ENCODE measurements at regions not wholly inside any gene's neighbourhood (a gene's known extent, or its start where the extent isn't known, plus 50 kb on each side); places are given as distances from the start of the nearest gene placed in this dataset.

DNA sequence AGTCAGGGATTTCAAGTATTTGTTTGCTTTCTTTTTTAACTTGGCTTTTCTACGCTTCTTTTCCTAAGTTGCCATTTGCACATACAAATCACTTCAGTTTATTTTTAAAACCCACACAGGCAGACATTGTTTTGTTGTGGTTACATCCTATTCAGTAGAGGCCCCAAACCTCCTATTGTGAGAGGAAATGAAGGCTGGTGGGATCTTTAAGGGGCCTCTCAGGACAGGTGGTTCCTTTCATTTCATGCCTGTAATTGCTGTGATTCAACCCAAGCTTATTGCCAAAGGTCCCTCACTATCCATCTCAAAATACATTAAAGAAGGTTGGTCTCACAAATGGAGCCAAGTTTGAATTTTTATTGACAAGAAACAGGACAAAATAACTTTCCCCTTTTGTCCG is 257.1 kb downstream of the ADAMTS20 start:
- peak; percentile 5 for DNase-seq (ENCODE audit: low read depth, low spot score)
- H3K4me3 ChIP-seq (ENCODE audit: low read length) = no peak overlapping the region

DNA sequence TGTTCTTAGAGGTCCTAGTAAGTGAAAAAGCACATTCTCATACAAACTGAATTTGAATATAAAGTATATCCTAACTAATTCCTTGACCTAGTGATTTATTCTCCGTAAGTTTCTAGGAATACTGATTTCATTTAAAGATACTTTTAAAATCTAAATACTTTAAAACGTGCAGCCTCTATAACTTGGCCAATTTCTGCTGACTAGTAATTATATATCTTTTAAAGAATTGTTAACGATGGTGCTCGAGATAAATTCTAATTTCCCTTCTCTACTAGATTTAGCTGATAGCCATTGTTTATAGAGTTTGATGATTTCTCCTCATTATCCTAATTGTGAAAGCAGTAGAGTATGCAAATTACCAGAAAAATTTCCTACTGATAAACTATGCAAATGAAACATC is 257.9 kb downstream of the ADAMTS20 start:
- H3K4me3 ChIP-seq (ENCODE audit: low read length) = no peak overlapping the region
- DNase-seq (ENCODE audit: low read depth, low spot score) = no peak

DNA sequence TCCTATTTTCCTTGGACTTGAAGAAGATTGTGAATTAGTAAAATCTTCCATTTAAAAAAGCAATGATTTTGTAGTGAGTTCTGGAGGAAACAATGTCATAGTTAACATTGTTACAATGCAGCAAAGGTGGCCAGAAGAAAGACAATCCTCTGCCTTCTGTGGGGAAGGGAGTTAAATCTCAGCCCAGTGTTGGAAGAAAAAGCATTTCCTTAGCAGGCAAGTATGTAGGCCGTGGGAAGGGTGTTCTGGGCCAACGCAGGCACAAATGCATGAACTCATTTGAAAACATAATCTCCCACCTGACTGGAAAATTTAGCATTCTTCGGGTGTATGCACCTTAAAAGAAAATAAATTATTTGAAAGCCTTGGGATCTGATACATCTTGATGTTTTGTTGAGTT is 258.6 kb downstream of the ADAMTS20 start:
- no peak overlapping the region for H3K4me3 ChIP-seq (ENCODE audit: low read length)
- DNase-seq (ENCODE audit: low read depth, low spot score) = no peak

DNA sequence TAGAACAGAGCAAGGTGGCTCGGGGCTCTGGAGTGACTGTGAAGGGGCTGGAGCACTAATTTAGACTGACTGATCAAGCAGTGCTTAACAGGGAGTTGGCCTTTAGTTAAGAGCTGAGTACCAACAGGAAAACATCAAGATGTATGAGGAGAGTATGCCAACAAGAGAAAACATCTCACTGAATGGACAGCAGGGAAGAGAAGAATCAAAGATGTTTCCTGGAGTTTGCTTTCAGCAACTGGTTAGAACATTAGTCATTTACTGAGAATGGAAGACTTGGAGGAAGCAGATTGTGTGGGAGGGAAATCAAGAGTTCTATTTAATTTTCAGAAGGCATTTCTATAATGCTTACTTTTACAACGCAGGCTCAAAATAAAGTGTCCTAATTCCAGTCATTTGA is 259.3 kb downstream of the ADAMTS20 start:
- H3K4me3 ChIP-seq (ENCODE audit: low read length) = no peak overlapping the region
- DNase-seq (ENCODE audit: low read depth, low spot score) = no peak

DNA sequence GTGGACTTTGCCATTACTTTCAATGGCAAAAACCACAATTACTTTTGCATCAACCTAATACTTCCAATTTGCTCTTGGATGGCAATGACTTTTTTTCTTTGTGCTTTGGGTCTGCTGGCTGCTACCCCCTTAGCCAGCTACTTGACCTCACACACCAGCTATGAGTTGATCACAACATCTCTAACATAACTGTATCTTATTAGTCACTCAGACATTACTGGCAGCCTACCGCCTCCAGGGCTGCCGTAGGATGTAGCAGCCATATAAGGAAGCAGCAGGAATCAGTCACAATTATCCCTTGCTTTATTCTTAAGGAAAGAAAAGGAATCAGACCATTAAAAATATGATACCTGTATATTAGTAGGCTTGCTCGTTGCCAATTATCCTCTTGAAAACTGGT is 260.5 kb downstream of the ADAMTS20 start:
- DNase-seq (ENCODE audit: low read depth, low spot score) = no peak
- H3K4me3 ChIP-seq (ENCODE audit: low read length) = no peak overlapping the region

DNA sequence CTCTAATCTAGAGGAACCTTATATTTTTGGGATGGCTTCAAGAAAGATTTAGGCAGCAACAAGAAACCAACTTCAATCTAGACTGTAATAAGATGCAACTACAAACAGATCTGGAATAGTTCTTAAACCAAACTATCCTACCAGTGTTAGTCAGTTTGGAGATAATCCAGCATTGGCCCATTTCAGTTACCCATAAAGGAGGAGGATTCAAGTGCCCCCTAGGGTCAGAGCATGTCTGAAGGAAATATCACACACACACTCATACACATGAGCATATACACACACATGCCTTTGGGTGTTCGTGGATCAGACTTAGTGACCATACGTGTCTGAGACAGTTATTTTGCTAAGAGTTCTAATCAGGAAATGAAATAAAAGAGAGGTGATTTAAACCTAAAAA is 261.2 kb downstream of the ADAMTS20 start:
- no peak overlapping the region for H3K4me3 ChIP-seq (ENCODE audit: low read length)
- DNase-seq (ENCODE audit: low read depth, low spot score) = no peak

DNA sequence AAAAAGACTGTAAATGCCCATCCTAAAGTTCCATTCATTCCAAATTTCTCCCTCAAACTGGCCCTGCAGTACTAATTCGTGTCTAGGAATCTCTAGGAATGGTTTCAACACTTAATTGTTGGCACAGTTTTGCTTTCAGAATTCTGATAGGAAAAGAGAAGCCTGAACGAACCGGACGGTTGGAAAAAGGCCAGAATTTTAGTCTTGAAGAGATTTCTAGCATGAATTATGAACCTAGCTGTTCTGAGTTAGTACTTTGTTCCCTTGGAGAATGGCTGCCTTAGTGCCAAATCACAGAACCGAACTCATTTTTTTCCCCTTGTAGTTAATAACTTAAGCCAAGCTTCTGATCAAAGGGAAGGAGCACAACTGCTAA is 262.6 kb downstream of the ADAMTS20 start:
- DNase-seq (ENCODE audit: low read depth, low spot score) = no peak
- H3K4me3 ChIP-seq (ENCODE audit: low read length) = no peak overlapping the region

DNA sequence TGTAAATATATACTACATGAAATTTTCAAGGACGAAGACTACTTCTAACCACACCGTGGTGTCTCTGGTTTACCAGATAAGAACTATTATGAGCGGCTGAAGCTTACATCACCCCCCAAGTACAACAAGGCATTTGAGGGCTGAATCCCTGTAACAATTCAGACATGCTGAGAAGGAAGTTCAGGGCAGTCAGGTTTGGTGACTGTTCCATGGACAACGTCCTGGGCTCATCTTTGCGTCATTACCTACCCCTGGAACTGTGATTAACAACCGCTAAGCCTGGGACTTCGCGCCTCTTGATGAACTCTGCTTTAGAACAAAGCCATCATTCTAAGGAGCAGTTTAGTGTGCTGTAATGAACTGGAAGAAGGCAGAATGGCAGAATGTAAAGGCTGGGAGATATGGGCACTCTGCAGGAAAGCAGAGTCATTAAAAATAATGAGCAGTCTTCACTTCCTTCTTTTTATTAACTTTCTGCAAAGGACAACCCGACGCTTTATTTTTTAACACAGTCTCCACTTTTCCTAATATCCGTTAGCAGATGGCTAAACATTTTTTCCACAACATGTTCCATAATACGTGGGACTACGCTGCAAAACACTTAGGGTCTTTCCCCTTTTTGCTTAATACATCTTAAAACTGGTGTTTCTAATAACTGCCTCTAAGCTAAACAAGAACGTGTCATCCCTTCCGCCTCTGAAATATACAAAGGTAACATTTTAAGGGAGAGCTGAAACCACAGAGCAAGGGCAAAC is 263.2 kb downstream of the ADAMTS20 start:
- no peak overlapping the region for H3K4me3 ChIP-seq (ENCODE audit: low read length)
- no peak for DNase-seq (ENCODE audit: low read depth, low spot score)

DNA sequence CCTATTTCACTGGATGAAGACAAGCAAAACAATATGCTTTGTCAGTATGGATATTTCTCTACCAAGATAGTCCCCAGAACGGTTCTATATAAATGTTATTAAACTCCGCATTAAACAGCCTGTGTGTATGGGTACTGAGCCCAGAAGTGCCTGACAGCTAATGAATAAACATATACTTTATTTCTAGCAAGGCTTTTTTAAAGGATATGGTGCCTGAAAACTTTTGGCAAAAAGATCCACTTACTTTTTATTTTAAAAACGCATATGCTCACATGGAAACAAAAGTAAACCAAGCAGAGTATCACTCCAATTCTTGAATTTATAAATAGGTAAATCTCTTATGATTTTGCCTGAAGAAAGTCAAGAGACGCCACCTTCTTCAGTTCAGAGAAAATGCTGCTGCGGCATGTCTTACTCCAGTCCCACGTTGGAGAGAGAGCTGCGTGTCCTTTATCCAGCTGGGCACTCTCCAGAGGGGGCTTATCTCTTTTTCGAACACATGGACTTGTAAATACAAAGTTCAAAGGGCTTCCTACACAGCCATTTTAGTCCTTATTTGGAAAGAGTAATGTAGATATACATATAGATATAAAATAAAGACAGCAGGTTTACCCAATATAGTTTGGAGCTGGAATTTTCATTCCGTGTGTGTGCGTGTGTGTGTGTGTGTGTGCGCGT is 264.2 kb downstream of the ADAMTS20 start:
- H3K4me3 ChIP-seq (ENCODE audit: low read length) = no peak overlapping the region
- no peak for DNase-seq (ENCODE audit: low read depth, low spot score)

DNA sequence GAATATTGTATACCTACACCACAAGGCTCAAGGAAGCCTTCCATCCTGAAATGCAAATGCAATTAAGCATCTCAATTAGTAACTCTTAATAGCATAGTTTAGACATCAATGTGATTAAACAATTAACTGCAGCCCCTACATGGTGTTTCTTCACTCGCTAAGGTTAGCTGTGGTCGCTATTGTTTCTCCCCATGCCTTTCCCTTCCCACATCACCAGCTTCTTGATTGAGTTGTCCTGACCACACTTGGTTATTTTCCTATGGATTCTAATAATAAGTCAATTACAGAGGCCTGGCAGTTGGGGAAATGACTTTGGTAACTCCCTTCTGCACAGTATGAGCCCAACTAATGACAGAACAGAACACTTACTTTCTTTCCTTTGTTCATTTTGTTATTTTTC is 265.0 kb downstream of the ADAMTS20 start:
- no peak overlapping the region for H3K4me3 ChIP-seq (ENCODE audit: low read length)
- DNase-seq (ENCODE audit: low read depth, low spot score) = no peak

DNA sequence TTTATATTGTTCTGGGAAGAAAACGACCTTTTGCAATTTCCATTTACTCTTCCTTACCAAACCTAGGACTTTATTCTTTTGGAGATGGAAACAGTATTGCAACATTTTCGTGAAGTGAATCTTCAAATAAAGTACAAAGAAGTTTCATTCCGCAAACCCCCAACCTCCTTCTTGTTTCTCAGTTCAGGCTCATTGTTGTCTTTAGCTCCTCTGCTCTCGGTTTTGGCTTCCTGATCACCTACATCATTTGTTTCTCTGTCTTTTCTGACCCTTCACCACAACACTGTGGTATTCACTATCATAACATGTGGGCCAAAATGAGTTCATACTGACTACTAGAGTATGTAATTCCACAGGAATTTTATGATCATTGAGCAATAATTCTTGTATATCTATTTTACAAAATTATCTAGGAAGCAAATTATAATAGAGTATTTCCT is 266.8 kb downstream of the ADAMTS20 start:
- no peak overlapping the region for H3K4me3 ChIP-seq (ENCODE audit: low read length)
- DNase-seq (ENCODE audit: low read depth, low spot score) = no peak

DNA sequence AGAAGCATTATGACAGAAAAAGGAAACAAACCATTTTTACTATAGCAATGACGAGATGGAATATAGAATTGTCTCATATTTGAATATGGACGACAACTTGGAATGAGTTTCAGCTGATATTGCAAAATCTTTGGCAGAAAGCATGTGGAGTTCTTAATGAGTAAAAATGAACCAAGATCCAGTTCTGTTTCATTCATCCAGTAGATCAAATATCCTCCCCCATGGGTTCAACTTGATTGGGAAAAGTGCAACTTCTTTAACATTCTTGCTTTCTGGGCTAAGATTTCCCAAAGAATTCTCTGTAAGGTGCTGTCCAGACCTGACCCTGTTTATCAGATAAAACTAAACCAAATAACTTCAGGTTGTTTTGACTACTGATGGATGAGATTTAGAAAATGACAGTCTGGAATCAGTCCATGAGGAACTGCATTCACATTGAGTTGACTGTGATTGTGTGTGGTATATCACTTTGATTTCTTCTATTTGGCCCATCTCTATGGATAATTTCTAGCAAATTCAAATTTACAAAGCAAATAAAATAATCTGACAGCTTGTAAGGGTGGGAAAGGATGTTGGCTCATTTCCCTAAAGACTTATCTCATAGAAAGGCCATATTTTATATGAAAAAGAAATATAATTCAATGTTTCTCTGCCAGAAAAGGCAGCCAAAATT is 267.4 kb downstream of the ADAMTS20 start:
- no peak overlapping the region for H3K4me3 ChIP-seq (ENCODE audit: low read length)
- DNase-seq (ENCODE audit: low read depth, low spot score) = no peak

DNA sequence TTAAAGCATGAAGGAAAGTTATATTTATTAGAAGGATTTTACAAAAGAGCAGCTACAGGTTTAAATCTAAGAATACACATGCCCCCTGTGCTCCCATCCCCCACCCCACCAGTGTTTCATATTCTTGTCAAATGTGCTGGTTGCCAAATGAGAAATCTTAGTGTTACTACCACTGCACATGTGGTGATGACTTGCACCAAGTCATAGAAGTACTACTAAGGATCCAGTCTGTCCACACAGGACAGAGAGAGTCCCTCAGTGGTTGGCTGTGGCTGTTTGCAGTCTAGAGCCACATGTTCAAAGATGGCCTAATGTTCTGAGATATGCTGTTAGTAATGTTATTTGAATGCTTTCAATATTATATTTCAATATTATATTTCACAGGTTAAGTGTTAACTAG is 268.8 kb downstream of the ADAMTS20 start:
- no peak overlapping the region for H3K4me3 ChIP-seq (ENCODE audit: low read length)
- no peak for DNase-seq (ENCODE audit: low read depth, low spot score)

DNA sequence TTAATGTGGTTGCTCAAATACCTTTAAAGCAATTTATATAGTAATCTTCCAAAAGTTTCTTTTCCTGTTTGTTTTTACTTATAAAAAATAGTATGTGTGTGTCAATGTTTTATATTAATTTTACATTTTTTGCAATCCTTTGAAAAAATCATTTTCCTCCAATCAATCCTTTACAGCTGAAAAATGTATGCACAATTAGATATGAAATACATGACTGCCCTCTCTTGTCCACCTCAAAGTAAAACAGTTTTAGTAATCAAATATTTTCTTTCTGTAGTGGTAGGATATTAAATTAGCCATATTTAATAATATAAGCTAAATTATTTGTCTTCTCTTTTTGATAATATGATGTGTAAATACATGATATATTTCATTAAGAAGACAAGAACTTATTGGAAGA is 269.9 kb downstream of the ADAMTS20 start:
- H3K4me3 ChIP-seq (ENCODE audit: low read length) = no peak overlapping the region
- no peak for DNase-seq (ENCODE audit: low read depth, low spot score)

DNA sequence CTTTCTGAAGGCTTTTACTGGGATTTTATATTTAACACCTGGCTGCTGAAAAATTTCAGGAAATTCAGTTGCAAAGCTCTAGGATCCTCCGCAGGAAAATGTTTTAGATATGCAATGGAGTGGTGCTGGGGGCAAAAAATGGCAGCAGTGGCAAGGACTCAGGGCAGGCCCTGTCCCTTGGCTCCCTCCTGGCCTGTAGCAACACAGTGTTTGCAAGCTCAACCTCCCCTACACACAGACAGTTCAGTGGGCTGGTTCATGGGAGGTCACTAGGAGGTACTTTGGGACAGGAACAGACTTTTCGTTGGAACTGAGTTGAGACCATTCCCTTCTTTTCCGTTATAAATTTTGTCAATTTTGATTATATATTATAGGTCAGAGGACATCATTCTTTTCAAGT is 270.4 kb downstream of the ADAMTS20 start:
- H3K4me3 ChIP-seq (ENCODE audit: low read length) = no peak overlapping the region
- no peak for DNase-seq (ENCODE audit: low read depth, low spot score)

DNA sequence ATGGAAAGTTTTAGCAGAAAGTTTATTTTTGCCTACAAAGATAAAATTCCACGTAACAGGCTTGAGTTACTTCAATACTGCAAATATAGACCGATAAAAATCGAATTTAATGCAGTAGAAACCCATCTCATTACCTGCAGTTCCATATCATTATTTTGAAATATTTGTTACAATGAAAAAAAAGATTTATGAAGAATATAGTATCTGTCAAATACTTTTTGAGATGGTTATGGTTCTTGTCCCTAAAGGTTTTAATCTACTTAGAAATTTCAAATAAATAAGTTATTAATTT is 273.5 kb downstream of the ADAMTS20 start:
- H3K4me3 ChIP-seq (ENCODE audit: low read length) = no peak overlapping the region
- DNase-seq (ENCODE audit: low read depth, low spot score) = no peak

DNA sequence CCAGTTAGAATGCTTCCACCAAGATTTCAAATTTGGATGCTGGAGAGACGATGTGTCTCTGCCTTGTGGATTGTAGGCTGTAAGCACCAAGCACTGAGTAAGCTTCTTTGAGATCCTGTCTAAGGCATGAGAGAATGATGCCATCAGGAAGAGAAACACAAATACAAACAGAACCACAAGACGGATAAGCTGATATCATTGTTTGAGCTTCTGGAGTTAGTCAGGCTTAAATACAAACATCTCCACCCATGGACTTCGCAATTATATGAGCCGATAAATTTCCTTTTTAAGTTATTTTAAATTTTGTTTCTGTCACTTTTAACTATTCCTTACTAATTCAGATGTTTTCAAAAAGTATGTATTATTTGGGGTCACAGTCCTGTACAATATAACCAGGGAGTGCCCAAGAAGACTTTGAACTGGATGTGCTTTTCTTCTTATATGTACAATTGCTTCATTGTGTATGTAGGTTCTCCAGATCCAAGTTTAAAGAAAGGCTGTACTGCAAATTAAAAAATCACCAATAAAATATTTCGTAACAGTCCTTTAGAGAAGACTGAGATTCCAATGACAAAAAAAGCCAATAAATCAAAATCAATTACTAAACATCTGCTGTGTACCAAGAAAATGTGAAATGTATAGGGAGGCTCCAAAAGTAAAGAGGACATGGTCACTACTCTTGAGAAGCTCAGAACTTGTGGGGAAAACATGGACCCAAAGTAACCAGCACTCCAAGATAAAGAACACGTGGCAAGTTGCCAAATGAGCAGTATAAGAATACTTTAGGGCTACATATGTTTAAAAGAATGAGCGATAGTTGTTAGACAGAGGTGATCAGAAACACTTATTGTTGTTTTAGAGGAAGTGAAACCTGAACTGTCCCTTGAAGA is 274.1 kb downstream of the ADAMTS20 start:
- DNase-seq (ENCODE audit: low read depth, low spot score) = no peak
- no peak overlapping the region for H3K4me3 ChIP-seq (ENCODE audit: low read length)

DNA sequence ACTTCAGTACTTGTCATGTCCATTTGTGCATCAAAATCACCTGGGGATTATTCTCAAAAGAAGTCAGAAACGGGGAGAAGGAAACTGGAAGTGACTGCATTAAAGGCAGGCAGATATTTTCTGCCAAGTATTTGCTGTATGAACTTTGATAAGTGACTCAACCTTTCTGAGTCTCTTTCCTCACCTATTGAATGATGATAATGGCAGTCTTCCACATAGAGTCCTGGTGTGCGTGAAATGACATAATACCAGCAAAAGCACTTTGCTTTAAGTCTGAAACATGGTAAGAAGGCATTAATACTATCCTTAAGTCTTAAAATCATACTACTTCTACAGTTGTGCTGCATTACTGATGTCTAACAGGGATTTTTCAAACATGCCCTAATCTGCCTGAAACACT is 278.5 kb downstream of the ADAMTS20 start:
- DNase-seq (ENCODE audit: low read depth, low spot score) = no peak
- H3K4me3 ChIP-seq (ENCODE audit: low read length) = no peak overlapping the region

DNA sequence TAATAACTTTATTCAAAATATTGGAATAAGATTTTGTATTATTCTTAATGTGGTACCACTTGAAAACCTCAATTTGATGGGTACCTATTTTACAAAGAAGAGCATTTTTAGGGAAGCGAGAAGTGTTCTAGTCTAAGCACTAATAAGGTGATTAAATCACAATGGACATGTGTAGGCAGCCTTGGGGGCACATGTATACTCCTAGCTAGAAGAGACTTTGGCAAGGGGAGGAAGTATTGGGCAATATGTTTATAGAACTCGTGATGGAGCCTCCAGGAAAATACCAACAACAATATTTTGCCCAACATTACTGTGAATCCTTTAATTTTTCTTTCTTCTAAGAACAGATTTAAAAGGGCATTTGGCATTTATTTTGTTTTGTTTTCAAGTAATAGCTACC is 280.3 kb downstream of the ADAMTS20 start:
- no peak overlapping the region for H3K4me3 ChIP-seq (ENCODE audit: low read length)
- DNase-seq (ENCODE audit: low read depth, low spot score) = no peak

DNA sequence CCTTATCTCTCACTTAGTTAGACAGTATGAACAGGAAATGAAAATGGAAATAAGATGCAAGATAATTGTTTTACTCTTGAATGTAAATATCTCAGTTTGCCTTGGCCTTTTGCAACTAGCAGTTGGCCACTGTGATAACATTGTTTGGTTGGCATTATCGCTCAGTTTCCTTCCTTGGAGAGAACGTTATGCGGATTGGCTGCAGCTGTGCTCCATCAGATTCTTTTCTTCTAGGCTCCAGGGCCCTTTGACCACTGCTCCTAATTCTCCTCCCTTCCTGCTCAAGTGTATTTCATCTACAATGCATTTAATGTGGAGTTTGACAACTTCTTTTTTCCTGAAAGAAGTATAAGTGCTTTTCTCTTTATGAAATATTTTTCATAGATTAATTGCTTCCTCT is 284.2 kb downstream of the ADAMTS20 start:
- H3K4me3 ChIP-seq (ENCODE audit: low read length) = no peak overlapping the region
- no peak for DNase-seq (ENCODE audit: low read depth, low spot score)
